ENCODE measurements at regions not wholly inside any gene's neighbourhood (a gene's known extent, or its start where the extent isn't known, plus 50 kb on each side); places are given as distances from the start of the nearest gene placed in this dataset.

DNA sequence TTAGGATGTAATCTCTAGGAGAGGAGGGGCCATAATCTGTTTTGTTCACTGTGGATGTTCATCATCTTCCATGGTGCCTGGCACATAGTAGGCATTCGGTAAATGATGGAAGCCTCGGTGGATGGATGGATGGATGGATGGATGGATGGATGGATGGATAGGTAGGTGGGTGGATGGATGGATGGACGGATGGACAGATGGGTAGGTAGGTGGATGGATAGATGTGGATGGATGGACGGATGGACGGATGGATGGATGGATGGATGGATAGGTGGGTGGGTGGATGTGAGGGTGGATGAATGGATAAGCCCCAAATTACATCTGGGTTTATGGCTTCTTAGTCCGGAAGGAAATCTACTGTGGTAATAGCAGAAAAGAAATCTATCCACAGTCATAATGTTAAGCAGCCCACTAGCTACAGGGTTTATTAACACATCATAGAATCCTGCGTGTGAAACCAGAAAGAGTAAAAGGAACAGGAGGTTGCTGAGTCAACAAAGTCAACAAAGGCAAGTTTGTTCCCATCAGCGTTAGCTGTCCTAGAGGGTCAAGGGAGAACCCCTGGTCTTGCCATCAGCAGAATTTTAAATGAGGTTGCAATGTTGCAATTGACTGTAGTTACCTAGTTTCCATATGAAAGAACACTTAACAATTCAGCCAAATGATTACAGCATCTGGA, 82.8 kb downstream of the C11orf91 start:
- DNase-seq (ENCODE audit: low read depth in 1 of 2, low spot score in 1 of 2): no peak

DNA sequence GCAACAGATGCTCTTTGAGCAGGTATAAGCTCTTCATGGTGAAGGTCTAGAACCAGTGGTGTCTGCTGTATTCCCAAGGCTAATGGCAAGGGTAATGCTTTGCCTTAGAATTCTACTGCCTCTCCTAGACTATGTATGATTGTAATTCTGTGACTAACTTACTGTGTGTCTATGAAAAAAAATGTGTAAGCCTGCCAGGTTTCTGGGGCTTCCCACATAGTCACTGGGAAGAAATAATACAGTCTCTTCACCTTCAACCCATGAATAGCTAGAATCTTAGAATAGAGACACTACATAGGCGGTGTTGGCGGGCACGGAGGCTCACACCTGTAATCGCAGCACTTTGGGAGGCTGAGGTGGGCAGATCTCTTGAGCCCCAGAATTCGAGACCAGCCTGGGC, 84.1 kb downstream of the C11orf91 start:
- DNase-seq (ENCODE audit: low read depth in 1 of 2, low spot score in 1 of 2): no peak

DNA sequence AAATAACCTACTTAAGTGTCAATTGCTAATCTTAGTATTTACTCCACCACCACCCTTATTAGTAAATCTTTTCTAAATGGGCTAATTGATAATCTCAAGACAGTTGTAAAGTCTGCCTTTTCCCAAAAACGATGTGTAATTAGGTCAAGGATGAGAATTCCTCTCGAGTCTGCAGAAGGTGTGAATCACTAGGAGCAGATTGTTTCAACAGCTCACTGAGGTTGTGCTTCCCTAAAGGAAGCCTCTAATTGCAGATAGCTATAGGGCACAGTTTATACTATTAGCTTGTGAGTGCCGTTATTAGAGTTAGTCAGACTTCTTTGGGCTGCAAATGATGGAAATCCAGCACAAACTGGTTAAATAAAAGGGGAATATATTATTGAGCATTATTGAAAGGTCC, 84.9 kb downstream of the C11orf91 start:
- no peak for DNase-seq (ENCODE audit: low read depth in 1 of 2, low spot score in 1 of 2)

DNA sequence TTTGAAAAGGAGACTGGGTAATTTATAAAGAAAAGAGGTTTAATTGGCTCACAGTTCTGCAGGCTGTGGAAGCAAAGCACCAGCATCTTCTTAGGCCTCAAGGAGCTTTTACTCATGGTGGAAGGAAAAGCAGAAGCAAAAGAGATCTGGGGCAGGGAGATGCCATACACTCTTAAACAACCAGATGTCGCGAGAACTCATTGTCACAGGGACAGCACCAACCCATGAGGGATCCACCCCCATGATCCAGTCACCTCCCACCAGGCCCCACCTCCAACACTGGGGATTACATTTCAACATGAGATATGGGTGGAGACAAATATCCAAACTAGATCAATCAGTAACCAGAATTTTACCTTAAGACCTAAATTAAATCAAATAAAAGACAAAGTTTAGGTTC, 87.2 kb downstream of the C11orf91 start:
- DNase-seq (ENCODE audit: low read depth in 1 of 2, low spot score in 1 of 2): no peak

DNA sequence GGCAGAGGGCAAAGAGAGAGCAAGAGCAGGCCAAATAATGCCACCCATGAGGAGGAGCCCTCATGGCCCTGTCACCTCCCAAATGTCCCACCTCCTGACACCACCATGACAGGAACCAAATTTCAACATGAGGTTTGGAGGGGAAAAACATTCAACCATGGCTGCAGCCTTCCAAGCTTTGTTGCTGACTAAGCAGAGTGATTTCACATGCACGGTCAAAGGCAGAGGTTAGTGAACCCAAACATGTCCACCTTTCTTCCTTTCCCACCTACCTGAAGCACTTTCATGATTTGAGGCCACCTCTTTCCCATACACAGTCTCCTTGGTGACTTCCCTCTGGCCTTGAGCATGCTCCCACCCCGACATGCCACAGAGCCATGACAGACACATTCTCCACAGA, 89.7 kb downstream of the C11orf91 start:
- DNase-seq (ENCODE audit: low read depth in 1 of 2, low spot score in 1 of 2): no peak

DNA sequence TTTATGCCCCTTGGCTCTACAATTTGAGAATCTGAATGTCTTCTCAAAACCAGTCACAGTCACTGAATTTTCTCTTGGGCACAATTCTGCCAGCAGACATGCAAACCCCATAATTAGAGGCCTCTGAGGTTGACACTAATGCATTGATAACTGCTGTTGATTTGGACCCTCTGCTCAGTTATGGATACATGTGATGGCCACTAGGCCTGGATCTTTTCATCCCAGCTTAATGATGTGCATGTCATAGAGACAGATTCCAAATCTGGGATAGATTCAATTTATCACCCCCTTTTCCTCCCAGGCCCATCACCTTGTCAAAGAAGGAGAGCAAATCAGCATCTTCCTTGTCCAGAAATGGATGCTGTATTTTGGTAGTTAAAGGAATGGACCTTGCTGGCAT, 92.2 kb downstream of the C11orf91 start:
- no peak for DNase-seq (ENCODE audit: low read depth in 1 of 2, low spot score in 1 of 2)

DNA sequence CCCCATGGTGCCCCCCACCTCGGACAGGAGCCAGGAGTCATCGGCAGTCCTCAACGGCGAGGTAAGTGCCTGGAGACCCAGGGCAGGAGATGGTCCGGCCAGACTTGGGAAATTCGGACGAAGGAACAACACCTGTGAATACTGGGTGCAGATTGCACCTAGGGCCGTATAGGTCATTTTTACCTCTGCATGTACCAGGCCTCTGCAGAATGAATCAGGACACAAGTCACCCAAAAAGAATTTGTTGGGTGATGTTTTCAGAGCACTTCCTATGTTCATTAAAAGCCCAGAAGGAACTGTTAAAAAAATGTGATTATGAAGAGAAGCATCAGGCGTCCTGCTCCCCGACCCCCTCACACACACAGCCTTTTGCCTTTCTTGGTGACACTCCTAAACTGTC, 93.9 kb downstream of the C11orf91 start:
- DNase-seq (ENCODE audit: low read depth in 1 of 2, low spot score in 1 of 2): no peak

DNA sequence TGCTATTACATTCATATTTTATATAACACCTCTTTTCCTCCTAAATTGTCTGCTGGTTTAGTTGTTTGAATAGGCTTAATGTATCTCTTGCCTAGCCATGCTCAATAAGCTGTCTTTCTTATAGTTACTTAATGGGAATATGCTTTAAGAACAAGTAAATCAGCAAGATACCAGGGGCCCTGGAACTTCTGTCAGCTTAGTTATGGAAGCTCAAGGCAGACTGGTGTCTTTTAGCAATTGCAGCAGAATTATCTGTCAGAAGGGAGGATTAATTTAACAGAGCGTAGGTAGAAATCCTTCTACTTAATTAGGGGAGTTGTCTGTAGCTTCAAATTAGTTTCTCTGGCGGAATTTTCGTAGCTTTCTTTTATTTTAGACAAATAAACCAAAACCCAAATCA, 94.9 kb downstream of the C11orf91 start:
- no peak for DNase-seq (ENCODE audit: low read depth in 1 of 2, low spot score in 1 of 2)

DNA sequence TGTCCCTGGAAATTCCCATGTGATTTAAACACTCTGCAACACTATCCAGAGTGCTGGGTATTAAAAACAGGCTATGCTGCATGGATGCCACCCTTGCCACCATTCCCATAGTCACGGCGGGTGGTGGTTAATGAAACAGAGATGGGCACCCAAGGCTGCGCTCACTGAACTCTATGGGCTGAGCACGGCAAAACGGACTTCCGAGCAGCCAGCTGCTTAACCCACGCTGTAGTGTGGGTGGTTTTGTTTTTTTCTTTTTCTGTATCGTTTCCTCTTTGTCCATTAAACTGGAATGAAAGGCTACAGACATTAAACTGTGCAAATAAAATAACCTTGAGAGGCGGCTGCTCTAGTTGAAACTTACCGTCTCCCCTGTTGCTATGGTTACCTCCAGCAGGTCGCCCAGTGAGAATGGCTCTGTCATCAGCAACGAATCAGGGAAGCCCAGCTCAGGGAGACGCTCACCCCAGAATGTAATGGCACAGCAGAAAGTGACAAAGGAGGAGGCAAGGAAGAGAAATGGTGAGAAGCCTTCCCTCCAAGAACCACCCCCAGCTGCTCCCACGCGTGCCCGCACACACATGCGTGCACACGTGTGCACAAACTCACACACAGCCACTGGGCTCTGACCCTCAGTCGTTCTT, 102.1 kb downstream of the C11orf91 start:
- DNase-seq (ENCODE audit: low read depth in 1 of 2, low spot score in 1 of 2): no peak

DNA sequence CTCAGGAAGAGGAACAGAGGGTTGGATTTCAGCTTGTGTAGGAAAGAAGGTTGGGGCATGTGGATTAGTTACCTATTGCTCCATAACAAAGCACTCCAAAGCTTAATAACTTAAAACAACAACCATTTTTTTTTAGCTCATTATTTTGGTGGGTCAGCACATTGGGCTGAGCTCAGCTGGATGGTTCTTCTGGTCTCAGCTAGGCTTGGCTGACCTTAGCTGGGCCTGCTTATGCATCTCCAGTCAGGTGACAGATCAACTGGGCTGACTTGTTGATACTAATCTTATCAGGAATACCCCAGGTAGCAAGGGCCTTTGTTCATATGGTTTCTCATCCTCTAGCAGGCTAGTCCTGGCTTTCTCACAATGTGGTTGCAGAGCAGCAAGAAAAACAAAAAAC, 106.4 kb downstream of the C11orf91 start:
- DNase-seq (ENCODE audit: low read depth in 1 of 2, low spot score in 1 of 2): no peak

DNA sequence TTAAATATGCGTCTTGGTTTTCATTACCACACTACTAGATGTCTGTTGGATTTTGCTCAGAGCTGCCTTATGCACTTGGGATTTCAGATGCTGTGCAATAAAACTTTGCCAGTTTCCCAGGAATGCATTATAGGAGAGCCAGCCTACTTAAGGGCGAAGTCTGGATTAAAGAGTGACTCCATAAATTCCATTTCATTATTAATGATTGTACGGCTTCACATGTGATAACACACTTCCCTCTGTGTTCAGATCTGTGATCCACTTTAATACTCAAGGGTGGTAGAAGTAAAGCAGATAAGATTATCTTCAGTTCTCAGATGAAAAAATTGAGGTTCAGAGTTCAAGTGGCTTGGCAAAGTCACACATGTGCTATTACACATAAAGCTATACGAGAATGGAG, 110.2 kb downstream of the C11orf91 start:
- no peak for DNase-seq (ENCODE audit: low read depth in 1 of 2, low spot score in 1 of 2)

DNA sequence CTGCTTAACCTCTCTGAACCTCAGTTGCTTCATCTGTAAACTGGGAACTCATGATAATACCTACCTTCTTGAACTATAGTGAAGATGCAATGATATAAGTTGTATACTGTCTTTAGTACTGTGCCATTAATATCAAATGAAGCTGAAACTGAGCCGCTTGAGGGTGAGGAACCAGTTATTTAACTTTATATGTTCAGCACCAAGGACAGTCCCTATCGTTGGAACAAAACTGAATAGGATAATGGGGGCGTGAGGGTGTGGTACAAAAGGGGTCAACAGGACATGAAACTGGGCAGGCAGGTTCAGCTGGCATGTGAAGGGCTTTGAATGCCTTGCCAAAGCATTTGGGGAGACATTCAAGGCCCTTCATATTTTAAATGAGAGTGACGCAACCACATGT, 112.6 kb downstream of the C11orf91 start:
- no peak for DNase-seq (ENCODE audit: low read depth in 1 of 2, low spot score in 1 of 2)

DNA sequence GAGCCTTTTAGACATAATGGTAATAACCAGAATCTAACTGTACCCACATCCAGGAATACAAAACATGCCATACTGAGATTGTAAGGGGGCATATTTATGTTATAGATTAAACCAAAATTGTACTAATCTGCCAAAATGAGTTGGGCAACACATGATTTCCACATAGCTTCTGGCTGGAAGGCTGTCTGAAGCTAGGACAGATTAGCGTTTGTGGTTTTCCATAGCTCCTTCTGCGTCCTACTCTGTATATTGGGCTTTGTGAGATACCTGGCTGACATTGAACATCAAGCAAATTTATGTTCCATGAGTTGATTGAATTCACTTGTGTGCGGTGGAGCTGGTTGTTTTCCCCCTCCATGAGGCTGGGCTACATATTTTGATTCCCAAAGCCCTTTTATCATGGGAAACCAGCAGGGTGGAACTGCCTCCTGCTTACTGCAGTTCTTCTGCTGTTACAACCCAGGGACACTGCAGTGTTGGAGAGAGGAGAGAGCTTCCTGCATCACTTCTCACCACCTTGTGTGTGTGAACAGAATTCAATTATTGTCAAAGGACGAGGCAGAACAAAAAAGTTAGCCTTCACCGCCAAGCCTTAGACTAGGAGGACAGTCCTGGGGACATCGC, 114.9 kb downstream of the C11orf91 start:
- no peak for DNase-seq (ENCODE audit: low read depth in 1 of 2, low spot score in 1 of 2)

DNA sequence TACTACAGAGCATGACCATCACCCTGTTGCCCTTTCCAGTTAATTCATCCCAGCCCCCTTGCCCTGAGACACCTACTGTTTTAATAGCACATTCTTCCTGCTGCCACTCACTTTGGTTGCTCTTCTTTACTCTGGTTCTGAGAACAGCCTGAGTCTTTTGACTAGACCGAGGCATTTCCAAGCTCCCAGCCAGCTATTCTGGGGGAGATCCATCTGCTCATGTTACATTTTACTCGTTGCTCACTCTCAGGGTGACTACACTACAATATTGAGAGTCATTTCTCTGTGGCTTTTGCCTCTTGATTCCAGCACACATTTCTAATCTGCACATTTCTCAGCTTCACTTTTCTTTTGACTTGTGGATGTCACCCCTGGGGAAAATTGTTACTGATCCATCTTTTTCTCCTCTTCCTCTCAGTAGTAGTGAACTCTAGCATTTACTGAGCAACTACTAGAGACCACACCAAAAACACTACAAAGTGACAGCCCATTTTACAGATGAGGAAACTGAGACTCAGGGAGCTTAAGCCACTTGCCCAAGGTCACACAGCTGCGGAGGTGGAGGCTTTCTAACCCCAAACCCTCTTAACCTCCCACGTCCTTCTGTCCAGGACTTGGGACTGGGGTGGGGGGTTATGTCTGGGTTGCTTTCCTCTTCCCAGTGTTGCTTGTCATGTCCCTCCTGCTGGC, 117.8 kb downstream of the C11orf91 start:
- no peak for DNase-seq (ENCODE audit: low read depth in 1 of 2, low spot score in 1 of 2)

DNA sequence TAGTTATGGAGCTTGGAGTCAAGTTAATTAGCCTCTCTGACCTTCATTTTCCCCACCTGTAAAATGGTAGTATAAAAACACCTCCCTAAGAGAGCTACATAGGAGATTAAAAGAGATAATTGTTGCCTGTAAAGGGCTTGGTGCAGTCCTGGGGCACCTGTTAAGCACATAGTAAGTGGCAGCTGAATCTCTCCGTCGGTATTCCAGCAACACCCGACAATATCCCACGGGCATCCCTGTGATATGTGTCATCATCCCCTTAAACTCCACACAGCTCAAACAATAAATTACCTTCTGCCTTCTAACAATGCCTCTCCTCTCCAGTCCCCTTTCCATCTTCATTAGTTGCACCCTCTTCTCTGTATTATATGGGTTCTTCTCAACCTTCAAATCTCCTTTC, 121.5 kb downstream of the C11orf91 start:
- no peak for DNase-seq (ENCODE audit: low read depth in 1 of 2, low spot score in 1 of 2)

DNA sequence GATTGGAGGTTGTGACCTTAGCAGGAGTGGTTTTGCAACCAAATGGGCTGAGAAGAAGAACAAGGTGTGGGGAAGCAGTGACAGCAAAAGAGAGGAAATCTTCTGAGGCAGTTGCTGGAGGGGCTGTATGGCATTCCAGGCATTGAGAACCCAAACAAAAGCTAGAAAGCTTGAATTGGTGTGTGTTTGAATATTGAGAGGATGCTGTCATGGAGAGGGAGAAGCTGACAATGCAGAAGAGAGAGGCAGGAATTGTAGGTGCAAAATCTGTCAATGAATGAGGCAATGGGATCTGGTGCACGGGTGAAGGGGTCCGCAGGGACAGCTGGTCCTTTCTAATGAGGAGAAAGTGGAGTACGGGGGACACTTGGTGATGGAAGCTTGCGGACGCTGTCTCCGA, 123.4 kb downstream of the C11orf91 start:
- no peak for DNase-seq (ENCODE audit: low read depth in 1 of 2, low spot score in 1 of 2)

DNA sequence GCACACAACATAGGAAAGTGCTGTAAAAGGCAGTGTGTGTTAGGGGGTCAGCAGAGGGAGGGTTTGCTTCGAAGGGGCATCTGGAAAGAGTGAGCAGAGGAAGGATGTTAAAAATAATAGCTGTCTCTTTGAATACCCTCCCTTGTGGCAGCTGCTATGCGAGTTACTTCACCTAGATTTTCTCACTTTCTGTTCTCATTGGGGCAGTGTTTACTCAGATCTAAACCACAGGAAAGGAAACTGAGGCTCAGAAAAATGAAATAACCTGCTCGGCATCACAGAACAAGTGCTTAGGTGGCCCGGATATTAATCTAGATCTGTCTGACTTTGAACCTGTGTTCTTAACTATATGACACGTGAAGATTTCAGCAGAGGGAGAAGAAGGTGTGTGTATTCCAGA, 125.3 kb downstream of the C11orf91 start:
- no peak for DNase-seq (ENCODE audit: low read depth in 1 of 2, low spot score in 1 of 2)

DNA sequence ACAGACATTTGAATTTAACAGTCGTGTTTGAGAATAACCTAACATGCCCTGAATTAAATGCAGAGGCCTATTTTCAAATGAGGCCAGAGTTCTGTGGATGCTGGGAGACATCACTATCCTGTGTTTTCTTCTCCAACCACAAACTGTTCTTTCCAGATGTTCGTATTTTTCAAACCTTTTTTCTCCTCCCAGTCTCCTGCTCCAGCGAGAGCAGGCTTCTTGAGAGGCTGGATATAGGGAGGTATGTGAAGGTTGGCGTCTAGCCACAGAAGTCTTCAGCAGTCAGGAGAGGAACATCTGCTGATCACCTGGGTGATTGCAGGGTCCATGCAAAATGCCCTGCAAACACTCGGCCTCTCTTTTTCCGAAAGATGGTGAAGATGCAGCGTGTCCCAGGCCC, 126.3 kb downstream of the C11orf91 start:
- no peak for DNase-seq (ENCODE audit: low read depth in 1 of 2, low spot score in 1 of 2)

DNA sequence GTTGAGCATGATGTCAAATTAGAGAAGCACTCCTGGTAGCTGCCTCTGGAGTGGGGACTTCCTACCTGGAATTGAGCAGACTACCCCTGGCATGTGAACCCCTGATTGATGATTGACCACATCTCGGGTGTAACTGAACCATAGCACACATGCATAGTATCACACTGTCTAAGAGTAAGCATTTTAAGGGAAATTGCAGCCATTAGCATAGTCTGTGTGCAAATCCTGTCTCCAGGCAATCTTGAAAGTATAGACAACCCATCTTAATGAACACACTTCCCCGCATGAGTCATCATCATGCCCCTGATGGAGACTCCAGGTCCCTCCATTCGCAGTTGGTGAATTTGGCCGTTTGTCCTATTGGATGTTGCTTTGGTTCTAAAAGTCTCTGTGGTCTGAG, 131.3 kb downstream of the C11orf91 start:
- DNase-seq (ENCODE audit: low read depth in 1 of 2, low spot score in 1 of 2): no peak

DNA sequence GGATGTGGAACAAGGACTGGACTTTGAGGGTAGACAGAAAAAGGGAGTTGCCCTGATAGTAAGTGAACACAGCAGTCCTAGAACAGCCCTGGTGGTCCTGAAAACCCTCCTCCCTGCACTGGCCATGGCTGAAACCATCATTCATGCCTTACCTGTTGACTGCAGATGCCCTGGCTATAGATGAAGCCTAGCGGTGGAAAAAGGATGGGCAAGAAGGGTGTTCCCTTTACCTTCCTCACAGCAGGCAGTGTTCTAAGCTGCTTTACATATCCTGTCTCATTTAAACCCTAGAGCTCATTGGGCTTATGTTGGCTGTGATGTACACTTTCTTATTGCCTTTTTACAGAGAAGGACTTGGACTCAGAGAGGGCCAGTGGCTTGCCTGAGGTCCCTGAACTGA, 133.6 kb downstream of the C11orf91 start:
- DNase-seq (ENCODE audit: low read depth in 1 of 2, low spot score in 1 of 2): no peak

DNA sequence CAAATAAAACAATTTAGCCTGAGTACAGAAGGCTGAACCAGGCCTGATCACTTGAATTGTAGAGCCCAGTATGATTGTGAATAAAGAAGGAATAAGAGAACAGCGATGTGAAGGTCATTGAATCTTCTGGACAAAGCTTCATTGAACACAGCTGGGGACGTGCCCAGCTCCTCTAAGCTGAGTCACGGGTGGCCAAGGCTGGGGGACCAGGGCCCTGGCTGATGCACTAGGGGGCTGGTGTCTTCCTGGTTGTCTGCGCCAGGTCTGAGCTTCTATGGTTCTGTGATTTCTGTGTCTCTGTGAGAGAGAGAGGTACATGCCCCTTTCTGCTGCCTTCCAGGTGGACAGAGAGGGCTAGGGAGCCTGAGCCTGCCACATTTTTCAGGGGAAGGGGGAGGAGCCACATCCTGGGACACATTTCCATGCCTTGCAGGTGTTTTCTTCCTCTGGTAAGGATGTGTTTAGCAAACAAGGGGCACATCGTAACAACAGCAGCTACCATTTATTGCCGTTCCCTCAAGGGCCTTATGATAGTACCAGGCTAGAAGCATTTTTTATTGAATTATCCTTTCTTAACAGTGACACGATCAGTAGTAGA, 135.7 kb downstream of the C11orf91 start:
- DNase-seq (ENCODE audit: low read depth in 1 of 2, low spot score in 1 of 2): no peak

DNA sequence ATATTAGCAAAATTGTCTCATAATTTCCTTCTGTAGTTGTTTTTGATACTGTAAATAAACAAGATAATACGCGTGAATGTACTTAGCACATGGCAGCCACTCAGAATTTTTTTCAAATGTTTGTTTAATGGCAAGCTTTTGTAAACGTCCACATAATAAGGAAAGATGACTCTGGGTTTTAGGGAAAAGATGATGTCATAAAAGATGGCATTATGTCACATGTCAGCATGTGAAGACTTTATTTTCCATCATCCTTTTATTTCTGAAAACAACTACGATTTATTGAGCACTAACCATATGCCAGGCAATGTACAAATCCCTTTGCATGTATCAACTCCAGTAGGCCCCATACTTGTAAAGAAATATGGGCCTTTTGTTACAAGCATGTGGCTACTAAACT, 139.9 kb downstream of the C11orf91 start:
- DNase-seq (ENCODE audit: low read depth in 1 of 2, low spot score in 1 of 2): no peak

All from activated CD4-positive, alpha-beta T cell treated with anti-CD3 and anti-CD28 coated beads, Interleukin-2, amount 50 U/mL, for 24 hours (primary cell).